ENCODE measurements at regions not wholly inside any gene's neighbourhood (a gene's known extent, or its start where the extent isn't known, plus 50 kb on each side); places are given as distances from the start of the nearest gene placed in this dataset.

GRCh38 chr13:22106058-22106457, 435.2 kb downstream of the FGF9 start:
- TF ChIP-seq ZBTB7A (tag by site-specific recombination; IDR thresholded peaks at IDR 0.05; ENCODE audit: low read depth): no peak
- no peak for TF ChIP-seq ZNF239 (tag by site-specific recombination; IDR thresholded peaks at IDR 0.05)
- TF ChIP-seq, protein P1, sequence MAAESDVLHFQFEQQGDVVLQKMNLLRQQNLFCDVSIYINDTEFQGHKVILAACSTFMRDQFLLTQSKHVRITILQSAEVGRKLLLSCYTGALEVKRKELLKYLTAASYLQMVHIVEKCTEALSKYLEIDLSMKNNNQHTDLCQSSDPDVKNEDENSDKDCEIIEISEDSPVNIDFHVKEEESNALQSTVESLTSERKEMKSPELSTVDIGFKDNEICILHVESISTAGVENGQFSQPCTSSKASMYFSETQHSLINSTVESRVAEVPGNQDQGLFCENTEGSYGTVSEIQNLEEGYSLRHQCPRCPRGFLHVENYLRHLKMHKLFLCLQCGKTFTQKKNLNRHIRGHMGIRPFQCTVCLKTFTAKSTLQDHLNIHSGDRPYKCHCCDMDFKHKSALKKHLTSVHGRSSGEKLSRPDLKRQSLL (tag by site-specific recombination; IDR thresholded peaks at IDR 0.05): no peak
- no peak for TF ChIP-seq CTCF (tag by site-specific recombination; IDR thresholded peaks at IDR 0.05)
- no peak for TF ChIP-seq ZNF274 (IDR thresholded peaks at IDR 0.05; ENCODE audit: low read length)
- TF ChIP-seq ZNF274 (tag by site-specific recombination; IDR thresholded peaks at IDR 0.05; ENCODE audit: borderline replicate concordance): no peak
- TF ChIP-seq TCF7L2 (IDR thresholded peaks at IDR 0.05; ENCODE audit: borderline replicate concordance, low read depth, low read length): no peak
- TF ChIP-seq ZBTB48 (tag by site-specific recombination; IDR thresholded peaks at IDR 0.05): no peak
- TF ChIP-seq ZNF701 (tag by site-specific recombination; IDR thresholded peaks at IDR 0.05): no peak
- TF ChIP-seq ZBTB8A (tag by site-specific recombination; IDR thresholded peaks at IDR 0.05): no peak
